ENCODE measurements at regions not wholly inside any gene's neighbourhood (a gene's known extent, or its start where the extent isn't known, plus 50 kb on each side); places are given as distances from the start of the nearest gene placed in this dataset.

DNA sequence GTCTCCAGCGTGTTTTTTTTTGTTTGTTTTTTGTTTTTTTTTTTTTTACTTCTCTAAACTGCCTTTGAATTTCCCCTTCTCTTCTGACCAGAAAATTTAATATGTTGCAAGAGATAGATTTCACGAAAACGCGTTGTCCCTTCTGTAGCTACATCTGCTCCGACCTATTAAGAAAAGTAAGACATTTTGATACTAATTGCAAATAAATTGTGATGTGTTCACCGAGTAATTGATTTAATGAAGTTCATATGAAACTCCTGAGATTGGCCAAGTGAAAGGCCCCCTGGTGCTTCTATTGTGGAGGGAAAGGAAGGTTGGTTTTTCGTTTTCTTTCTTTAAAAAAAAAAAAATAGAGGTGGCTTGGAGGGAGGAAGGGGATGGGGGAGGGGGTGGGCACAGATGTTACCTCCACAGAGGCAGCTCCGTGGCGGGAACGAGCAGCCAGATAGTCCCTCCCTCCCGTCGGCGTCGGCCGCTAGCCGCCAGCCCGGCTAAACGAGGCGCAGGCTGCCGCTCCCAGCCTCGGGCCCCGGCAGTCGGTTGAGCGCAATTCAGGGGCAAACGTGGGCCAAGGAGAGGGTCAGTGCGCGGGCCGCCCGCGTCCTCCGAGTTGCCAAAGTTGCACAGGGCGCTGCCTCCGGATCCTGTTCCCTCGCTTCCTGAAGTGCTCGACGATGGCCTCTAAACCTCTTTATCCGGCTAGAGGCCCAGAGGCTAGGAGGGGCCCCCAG, 139.1 kb upstream of the ZIC3 start:
- TF ChIP-seq, protein P1, sequence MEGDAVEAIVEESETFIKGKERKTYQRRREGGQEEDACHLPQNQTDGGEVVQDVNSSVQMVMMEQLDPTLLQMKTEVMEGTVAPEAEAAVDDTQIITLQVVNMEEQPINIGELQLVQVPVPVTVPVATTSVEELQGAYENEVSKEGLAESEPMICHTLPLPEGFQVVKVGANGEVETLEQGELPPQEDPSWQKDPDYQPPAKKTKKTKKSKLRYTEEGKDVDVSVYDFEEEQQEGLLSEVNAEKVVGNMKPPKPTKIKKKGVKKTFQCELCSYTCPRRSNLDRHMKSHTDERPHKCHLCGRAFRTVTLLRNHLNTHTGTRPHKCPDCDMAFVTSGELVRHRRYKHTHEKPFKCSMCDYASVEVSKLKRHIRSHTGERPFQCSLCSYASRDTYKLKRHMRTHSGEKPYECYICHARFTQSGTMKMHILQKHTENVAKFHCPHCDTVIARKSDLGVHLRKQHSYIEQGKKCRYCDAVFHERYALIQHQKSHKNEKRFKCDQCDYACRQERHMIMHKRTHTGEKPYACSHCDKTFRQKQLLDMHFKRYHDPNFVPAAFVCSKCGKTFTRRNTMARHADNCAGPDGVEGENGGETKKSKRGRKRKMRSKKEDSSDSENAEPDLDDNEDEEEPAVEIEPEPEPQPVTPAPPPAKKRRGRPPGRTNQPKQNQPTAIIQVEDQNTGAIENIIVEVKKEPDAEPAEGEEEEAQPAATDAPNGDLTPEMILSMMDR (conservative IDR thresholded peaks at IDR 0.05; ENCODE audit: control insufficient read depth, insufficient read depth, low read depth, low read length) = no peak
- no peak for DNase-seq (ENCODE audit: low read depth)
- no peak overlapping the region for H3K4me3 ChIP-seq (ENCODE audit: control insufficient read depth, low read depth, low read length)

DNA sequence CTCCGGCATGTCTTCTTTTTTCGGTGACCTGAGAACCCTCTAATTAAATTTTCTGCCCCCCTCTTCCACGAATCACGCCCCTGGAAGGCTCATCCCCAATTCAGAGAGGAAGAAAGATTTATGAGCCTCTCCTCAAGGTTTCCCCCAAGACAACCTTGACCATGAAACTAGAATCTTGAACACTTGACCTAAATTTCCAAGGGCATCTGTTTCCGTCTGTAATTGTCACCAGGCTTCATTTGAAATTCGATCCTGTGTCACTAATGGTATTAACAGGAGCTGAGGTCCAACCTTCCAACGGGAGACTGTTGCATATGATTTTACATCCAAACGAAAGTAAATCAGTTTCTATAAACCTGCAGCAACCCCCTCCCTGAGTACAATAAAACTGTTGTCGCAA, 139.9 kb upstream of the ZIC3 start:
- DNase-seq (ENCODE audit: low read depth) = no peak
- H3K4me3 ChIP-seq (ENCODE audit: control insufficient read depth, low read depth, low read length) = no peak overlapping the region
- TF ChIP-seq, protein P1 (conservative IDR thresholded peaks at IDR 0.05; ENCODE audit: control insufficient read depth, insufficient read depth, low read depth, low read length) = no peak

DNA sequence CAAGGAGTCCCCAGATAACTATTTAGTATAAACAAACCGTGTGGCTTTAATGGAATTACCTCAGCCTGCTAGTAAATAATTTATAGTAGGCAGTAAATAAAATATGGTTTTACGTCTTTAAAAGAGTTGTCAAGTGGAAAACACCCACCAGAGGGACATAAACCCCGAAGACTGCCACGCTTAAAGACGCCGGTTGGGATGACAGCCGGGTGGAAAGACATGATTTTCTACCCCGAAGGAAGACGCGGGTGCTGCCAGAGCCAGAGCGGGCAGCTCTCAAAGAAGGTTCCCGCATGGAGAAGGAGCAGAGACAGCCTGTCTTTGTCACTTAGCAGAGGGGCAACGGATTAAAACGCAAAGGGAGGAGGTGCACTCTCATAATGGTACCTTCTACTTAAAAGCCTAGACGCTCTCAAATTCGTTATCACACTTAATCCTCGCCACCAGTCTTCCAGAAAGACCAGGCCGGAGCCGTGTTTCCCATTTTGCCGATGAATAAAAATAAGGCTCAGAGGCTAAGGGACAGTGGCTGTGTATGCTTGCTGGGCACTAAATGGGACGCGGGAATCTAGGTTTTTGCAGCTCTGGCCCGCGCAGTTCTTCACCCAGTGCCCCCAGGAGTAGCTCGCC, 140.5 kb upstream of the ZIC3 start:
- H3K4me3 ChIP-seq (ENCODE audit: control insufficient read depth, low read depth, low read length) = no peak overlapping the region
- DNase-seq (ENCODE audit: low read depth) = no peak
- TF ChIP-seq, protein P1 (conservative IDR thresholded peaks at IDR 0.05; ENCODE audit: control insufficient read depth, insufficient read depth, low read depth, low read length) = no peak

DNA sequence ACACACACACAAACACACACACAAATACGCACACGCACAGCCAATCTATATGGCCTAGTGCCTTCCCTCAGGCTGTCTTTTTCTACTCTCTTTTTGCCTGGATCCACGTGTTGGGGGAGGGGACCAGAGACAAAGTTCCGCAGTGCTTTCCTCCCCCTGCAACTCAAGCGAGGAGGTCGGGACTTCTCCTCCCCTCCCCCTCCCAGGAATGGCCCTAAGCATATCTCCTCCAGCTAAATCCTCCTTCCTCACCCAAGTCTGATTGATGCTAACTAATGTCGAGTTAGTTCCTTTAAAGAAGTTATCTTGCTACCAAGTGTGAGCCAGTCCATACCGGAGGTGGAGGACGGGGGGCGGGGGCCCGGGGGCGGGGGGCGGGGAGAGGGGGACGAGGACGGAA, 141.2 kb upstream of the ZIC3 start:
- TF ChIP-seq, protein P1 (conservative IDR thresholded peaks at IDR 0.05; ENCODE audit: control insufficient read depth, insufficient read depth, low read depth, low read length) = no peak
- H3K4me3 ChIP-seq (ENCODE audit: control insufficient read depth, low read depth, low read length) = no peak overlapping the region
- DNase-seq (ENCODE audit: low read depth) = no peak

DNA sequence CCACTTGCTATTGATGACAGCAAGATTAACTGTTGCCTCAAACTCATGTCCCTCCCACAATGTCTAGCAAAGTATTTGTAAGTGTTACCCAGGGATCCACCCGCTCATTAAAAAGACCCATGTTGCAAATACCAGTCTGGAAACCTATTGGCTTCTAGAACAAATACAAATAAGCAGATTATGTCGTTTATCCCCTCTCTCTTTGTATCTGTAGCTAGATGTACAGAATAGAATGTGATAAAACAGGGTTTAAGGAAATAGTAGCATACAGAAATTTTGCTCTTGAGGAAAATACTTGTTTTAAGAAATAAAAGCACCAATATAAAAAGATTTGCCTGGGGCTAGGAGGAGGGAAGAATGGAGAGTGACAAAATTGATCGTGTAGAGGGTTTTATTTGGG, 142.7 kb upstream of the ZIC3 start:
- TF ChIP-seq, protein P1 (conservative IDR thresholded peaks at IDR 0.05; ENCODE audit: control insufficient read depth, insufficient read depth, low read depth, low read length) = no peak
- no peak for DNase-seq (ENCODE audit: low read depth)
- no peak overlapping the region for H3K4me3 ChIP-seq (ENCODE audit: control insufficient read depth, low read depth, low read length)

DNA sequence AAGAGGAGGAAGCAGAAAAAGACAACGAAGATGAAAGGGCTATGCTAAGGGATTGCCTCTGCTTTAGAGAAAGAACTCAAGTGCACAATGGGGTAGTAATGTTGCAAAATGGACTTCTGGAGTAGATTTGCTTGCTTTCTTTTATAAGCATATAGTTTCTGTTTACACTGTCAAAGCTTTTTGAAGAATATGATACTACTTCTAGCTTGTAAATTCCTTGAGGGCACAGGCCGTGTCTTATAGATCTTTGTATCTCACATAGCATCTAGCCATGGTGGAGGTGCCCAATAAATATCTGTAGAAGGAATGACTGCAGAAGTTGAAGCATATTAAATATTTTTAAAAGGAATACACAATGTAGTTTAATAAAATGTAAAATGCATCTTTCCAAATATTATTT, 147.8 kb upstream of the ZIC3 start:
- TF ChIP-seq, protein P1 (conservative IDR thresholded peaks at IDR 0.05; ENCODE audit: control insufficient read depth, insufficient read depth, low read depth, low read length) = no peak
- H3K4me3 ChIP-seq (ENCODE audit: control insufficient read depth, low read depth, low read length) = no peak overlapping the region
- DNase-seq (ENCODE audit: low read depth) = no peak

All from fibroblast of mammary gland (primary cell).